Caco-2 (cell line): ENCODE measurements at regions not wholly inside any gene's neighbourhood (a gene's known extent, or its start where the extent isn't known, plus 50 kb on each side); places are given as distances from the start of the nearest gene placed in this dataset.

ENCODE experiments used
- BruUV-seq: library from RNA; stranded (reverse); fragments of 400-500 nt; replicated peaks from 2 replicates; lab custom pipeline; 2021; lab: Mats Ljungman, UMichigan
- CTCF ChIA-PET: fragments of 300-600 bp; sonication (Branson Sonifier 250); formaldehyde crosslinking; loops from one replicate; lab custom pipeline; 2022; ENCODE audit warnings: antibody characterized with exemption; lab: Charles Lee
- POLR2A ChIA-PET: fragments of 300-600 bp; sonication (Branson Sonifier 250); formaldehyde crosslinking; loops from one replicate; lab custom pipeline; 2022; ENCODE audit warnings: antibody characterized with exemption; lab: Charles Lee
- DNase-seq, 2 experiments: peaks; one replicate each; pipeline versions ENCODE4 v3.0.0 to v3.0.0-alpha.2; 2020 to 2022
- H3K27me3 ChIP-seq: replicated peaks from 2 replicates; pipeline ENCODE4 v1.6.0; 2011; ENCODE audit warnings: low read length; ENCODE audit not compliant: control insufficient read depth, insufficient read depth
- H3K36me3 ChIP-seq: 2 replicates; pipeline ENCODE4 v1.5.1; 2011; ENCODE audit warnings: low read length; ENCODE audit not compliant: control insufficient read depth, insufficient read depth
- H3K4me1 ChIP-seq: fragments of 250-450 bp; sonication (Bioruptor Pico); 2 replicates; pipeline ENCODE4 v1.5.1; 2020; ENCODE audit warnings: mild to moderate bottlenecking
- H3K4me3 ChIP-seq: 2 replicates; pipeline ENCODE4 v1.5.1; 2011; ENCODE audit warnings: low read depth, mild to moderate bottlenecking, control low read depth, low read length
- H3K9me3 ChIP-seq: fragments of 250-450 bp; sonication (Bioruptor Pico); 2 replicates; pipeline ENCODE4 v1.5.1; 2020; ENCODE audit warnings: mild to moderate bottlenecking, moderate library complexity
- H3K27ac Mint-ChIP-seq: one replicate; pipeline ENCODE4 v1.8.0; 2022; ENCODE audit warnings: mixed read lengths; ENCODE audit not compliant: unreplicated experiment
- H3K27me3 Mint-ChIP-seq: one replicate; pipeline ENCODE4 v1.8.0; 2022; ENCODE audit warnings: mixed read lengths; ENCODE audit not compliant: insufficient read depth, unreplicated experiment
- H3K36me3 Mint-ChIP-seq: one replicate; pipeline ENCODE4 v1.8.0; 2022; ENCODE audit warnings: mild to moderate bottlenecking, mixed read lengths; ENCODE audit not compliant: insufficient read depth, unreplicated experiment
- H3K4me1 Mint-ChIP-seq: one replicate; pipeline ENCODE4 v1.8.0; 2022; ENCODE audit warnings: low read depth, mixed read lengths; ENCODE audit not compliant: unreplicated experiment
- H3K4me3 Mint-ChIP-seq: one replicate; pipeline ENCODE4 v1.8.0; 2022; ENCODE audit warnings: mild to moderate bottlenecking, moderate library complexity, mixed read lengths; ENCODE audit not compliant: unreplicated experiment
- H3K9me3 Mint-ChIP-seq: one replicate; pipeline ENCODE4 v1.8.0; 2022; ENCODE audit warnings: mixed read lengths; ENCODE audit not compliant: unreplicated experiment
- intact Hi-C: fragments of 100-400 bp; cut with micrococcal nuclease; formaldehyde crosslinking; loops from one replicate; pipeline ENCODE4 v1.10.0; 2022; ENCODE audit not compliant: unreplicated experiment
- TF ChIP-seq, protein P1 (sequence below), 2 experiments: fragments of 200-600 bp in 1 of 2; IDR thresholded peaks; 1 replicate in 1 of 2; 2 replicates in 1 of 2; pipeline versions ENCODE4 v1.5.1 to v1.8.0; 2011 to 2022; ENCODE audit warnings: antibody characterized with exemption in 1 of 2, control low read depth in 1 of 2, inconsistent platforms in 1 of 2, low read depth in 1 of 2, low read length in 1 of 2, mild to moderate bottlenecking in 1 of 2, moderate library complexity in 1 of 2; ENCODE audit not compliant: insufficient read depth in 1 of 2, severe bottlenecking in 1 of 2, unreplicated experiment in 1 of 2

DNA sequence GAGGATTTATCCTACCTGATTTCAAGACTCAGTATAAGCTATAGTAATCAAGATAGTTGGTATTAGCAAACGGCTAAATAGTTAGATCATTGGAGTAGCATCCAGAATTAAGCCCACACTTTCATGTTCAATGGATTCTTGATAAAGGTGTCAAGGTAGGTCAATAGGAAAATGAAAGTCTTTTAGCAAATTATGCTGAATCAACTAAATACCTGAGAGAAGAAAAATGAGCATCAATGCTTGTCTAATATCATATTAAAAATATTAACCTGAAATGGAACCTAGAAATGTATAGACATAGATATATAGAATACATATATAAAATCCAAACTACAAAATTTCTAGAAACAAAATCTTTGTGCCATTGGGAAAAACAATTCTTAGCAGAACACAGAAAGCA lies 685.6 kb downstream of the DTWD2 start:
- Histone ChIP-seq H3K36me3 (no peaks in the 10 kb centered on the region), H3K4me1 (no peaks in the 10 kb centered on the region), H3K9me3 (no peaks in the 10 kb centered on the region), H3K4me3 (no peak overlapping the region), H3K27me3 (no peaks in the 10 kb centered on the region)
- no peaks in the 10 kb centered on the region for H3K4me1 Mint-ChIP-seq
- H3K36me3 Mint-ChIP-seq: no peaks in the 10 kb centered on the region
- intact Hi-C loops: no loop called here
- POLR2A ChIA-PET: no interaction called here
- no peak for DNase-seq
- no peak overlapping the region for H3K27ac Mint-ChIP-seq
- TF ChIP-seq, protein P1, sequence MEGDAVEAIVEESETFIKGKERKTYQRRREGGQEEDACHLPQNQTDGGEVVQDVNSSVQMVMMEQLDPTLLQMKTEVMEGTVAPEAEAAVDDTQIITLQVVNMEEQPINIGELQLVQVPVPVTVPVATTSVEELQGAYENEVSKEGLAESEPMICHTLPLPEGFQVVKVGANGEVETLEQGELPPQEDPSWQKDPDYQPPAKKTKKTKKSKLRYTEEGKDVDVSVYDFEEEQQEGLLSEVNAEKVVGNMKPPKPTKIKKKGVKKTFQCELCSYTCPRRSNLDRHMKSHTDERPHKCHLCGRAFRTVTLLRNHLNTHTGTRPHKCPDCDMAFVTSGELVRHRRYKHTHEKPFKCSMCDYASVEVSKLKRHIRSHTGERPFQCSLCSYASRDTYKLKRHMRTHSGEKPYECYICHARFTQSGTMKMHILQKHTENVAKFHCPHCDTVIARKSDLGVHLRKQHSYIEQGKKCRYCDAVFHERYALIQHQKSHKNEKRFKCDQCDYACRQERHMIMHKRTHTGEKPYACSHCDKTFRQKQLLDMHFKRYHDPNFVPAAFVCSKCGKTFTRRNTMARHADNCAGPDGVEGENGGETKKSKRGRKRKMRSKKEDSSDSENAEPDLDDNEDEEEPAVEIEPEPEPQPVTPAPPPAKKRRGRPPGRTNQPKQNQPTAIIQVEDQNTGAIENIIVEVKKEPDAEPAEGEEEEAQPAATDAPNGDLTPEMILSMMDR (IDR thresholded peaks at IDR 0.05; ENCODE audit: insufficient read depth in 1 of 2, low read depth in 1 of 2, low read length in 1 of 2, severe bottlenecking in 1 of 2, unreplicated experiment in 1 of 2): no peak
- no TSS peak for BruUV-seq
- H3K9me3 Mint-ChIP-seq: no peaks in the 10 kb centered on the region
- no peak overlapping the region for H3K4me3 Mint-ChIP-seq
- peaks cover 3% of the 10 kb centered on the region for H3K27me3 Mint-ChIP-seq
- CTCF ChIA-PET: no interaction called here

DNA sequence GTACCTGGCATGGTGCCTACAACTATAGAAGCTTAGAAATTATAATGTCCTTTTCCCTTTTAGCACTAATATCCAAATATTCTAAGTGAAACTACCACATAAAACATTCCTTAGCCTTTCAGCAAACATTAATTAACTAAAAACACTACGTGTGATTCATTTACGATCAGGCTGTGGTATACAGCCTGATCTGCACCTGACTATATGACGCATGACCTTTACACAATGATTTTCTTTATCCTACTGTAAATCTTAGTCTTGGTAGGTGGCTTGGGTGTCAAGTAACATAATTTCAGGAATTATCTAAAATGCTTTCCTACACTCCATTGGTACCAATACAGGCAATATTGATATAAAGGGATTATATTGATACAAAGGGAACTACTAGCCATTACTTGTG lies 686.7 kb downstream of the DTWD2 start:
- Mint-ChIP-seq H3K4me3 (no peak overlapping the region), H3K27me3 (peaks cover 3% of the 10 kb centered on the region), H3K9me3 (no peaks in the 10 kb centered on the region), H3K27ac (no peak overlapping the region), H3K4me1 (no peaks in the 10 kb centered on the region), H3K36me3 (no peaks in the 10 kb centered on the region)
- H3K9me3 ChIP-seq: no peaks in the 10 kb centered on the region
- no peaks in the 10 kb centered on the region for H3K4me1 ChIP-seq
- intact Hi-C loops: no loop called here
- H3K36me3 ChIP-seq: no peaks in the 10 kb centered on the region
- no peaks in the 10 kb centered on the region for H3K27me3 ChIP-seq
- TF ChIP-seq, protein P1 (IDR thresholded peaks at IDR 0.05; ENCODE audit: insufficient read depth in 1 of 2, low read depth in 1 of 2, low read length in 1 of 2, severe bottlenecking in 1 of 2, unreplicated experiment in 1 of 2): no peak
- BruUV-seq: no TSS peak
- no peak overlapping the region for H3K4me3 ChIP-seq
- CTCF ChIA-PET: no interaction called here
- POLR2A ChIA-PET: no interaction called here
- no peak for DNase-seq

DNA sequence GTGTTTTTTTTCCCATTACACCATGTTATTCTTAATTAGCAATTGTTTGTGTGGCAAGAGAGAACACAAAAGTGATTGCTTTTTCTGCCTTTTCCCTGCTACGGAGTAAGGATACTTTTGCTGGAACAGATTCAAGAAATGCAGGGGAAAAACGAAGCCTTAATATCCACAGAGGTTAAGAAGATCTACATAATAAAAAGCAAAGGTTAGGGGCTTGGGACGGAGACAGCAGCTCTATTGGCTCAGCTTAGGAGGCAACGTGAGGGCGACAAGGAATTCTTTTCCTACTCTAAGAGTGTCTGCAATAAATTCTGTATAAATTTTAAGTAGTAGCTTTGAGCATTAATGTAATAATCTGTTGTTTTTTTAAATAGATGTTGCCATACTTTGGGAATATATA lies 693.3 kb downstream of the DTWD2 start:
- CTCF ChIA-PET: no interaction called here
- intact Hi-C loops: no loop called here
- H3K4me3 ChIP-seq: no peak overlapping the region
- no peaks in the 10 kb centered on the region for H3K4me1 Mint-ChIP-seq
- no peaks in the 10 kb centered on the region for H3K9me3 ChIP-seq
- no peaks in the 10 kb centered on the region for H3K4me1 ChIP-seq
- DNase-seq: no peak
- H3K9me3 Mint-ChIP-seq: no peaks in the 10 kb centered on the region
- no peaks in the 10 kb centered on the region for H3K36me3 Mint-ChIP-seq
- BruUV-seq: no TSS peak
- no peaks in the 10 kb centered on the region for H3K27me3 ChIP-seq
- TF ChIP-seq, protein P1 (IDR thresholded peaks at IDR 0.05; ENCODE audit: insufficient read depth in 1 of 2, low read depth in 1 of 2, low read length in 1 of 2, severe bottlenecking in 1 of 2, unreplicated experiment in 1 of 2): no peak
- H3K27ac Mint-ChIP-seq: no peak overlapping the region
- POLR2A ChIA-PET: no interaction called here
- H3K36me3 ChIP-seq: no peaks in the 10 kb centered on the region
- H3K4me3 Mint-ChIP-seq: no peak overlapping the region
- H3K27me3 Mint-ChIP-seq: peaks cover 3% of the 10 kb centered on the region
